Body of pancreas (tissue), 4 donors: ENCODE measurements at regions not wholly inside any gene's neighbourhood (a gene's known extent, or its start where the extent isn't known, plus 50 kb on each side); places are given as distances from the start of the nearest gene placed in this dataset.

Experiments used
- ATAC-seq: fragments of 150-250 bp; one replicate; pipeline ENCODE4 v1.9.1; 2016
- DNase-seq, 4 donors: peaks; one replicate each; pipeline ENCODE4 v3.0.0-alpha.2; 2019
- H3K27ac ChIP-seq, 4 donors: fragments of 200-600 bp; sonication (generic); 1 replicate in 3 of 4; 2 replicates in 1 of 4; pipeline versions ENCODE4 v1.5.1 to v1.6.1; 2016 to 2019; ENCODE audit warnings: mild to moderate bottlenecking in 1 of 4, mixed read lengths in 1 of 4, moderate library complexity in 1 of 4
- H3K27me3 ChIP-seq, 2 donors: fragments of 200-600 bp; sonication (generic); one replicate each; pipeline ENCODE4 v1.6.0; 2016; ENCODE audit warnings: mild to moderate bottlenecking in 1 of 2
- H3K36me3 ChIP-seq, 2 donors: fragments of 200-600 bp; sonication (generic); replicated peaks in 1 of 2; 2 replicates each; pipeline ENCODE4 v1.5.1; 2016; ENCODE audit warnings: low read depth in 2 of 2; ENCODE audit not compliant: insufficient read depth in 1 of 2
- H3K4me1 ChIP-seq: fragments of 200-600 bp; sonication (generic); one replicate; pipeline ENCODE4 v1.6.0; 2016
- H3K4me3 ChIP-seq, 2 donors: fragments of 200-600 bp; sonication (generic); 1 replicate in 1 of 2; 2 replicates in 1 of 2; pipeline ENCODE4 v1.5.1; 2016 to 2019
- H3K9me3 ChIP-seq, 3 donors: fragments of 200-600 bp; sonication (generic); 1 replicate in 2 of 3; 2 replicates in 1 of 3; pipeline ENCODE4 v1.5.1; 2016
- CTCF ChIP-seq, 7 experiments: fragments of 450-650 bp in 4 of 7; fragments of 200-600 bp in 3 of 7; sonication (generic) in 3 of 7; IDR thresholded peaks; one replicate each; pipeline ENCODE4 v1.5.1; 2016 to 2019; ENCODE audit warnings: antibody characterized with exemption in 7 of 7
- POLR2A ChIP-seq, 3 donors: fragments of 450-650 bp; IDR thresholded peaks; one replicate each; pipeline ENCODE4 v1.6.1; 2016; ENCODE audit warnings: antibody characterized with exemption in 3 of 3, mild to moderate bottlenecking in 2 of 3
- WGBS, 2 donors: methylation state at CpG; one replicate each; pipeline ENCODE4 v1.1.5; 2017; 5-methylcytosine and 5-hydroxymethylcytosine counted together
- intact Hi-C: fragments of 100-400 bp; cut with DNase I; formaldehyde crosslinking; loops from one replicate; pipeline ENCODE4 v1.15.1; 2023

DNA sequence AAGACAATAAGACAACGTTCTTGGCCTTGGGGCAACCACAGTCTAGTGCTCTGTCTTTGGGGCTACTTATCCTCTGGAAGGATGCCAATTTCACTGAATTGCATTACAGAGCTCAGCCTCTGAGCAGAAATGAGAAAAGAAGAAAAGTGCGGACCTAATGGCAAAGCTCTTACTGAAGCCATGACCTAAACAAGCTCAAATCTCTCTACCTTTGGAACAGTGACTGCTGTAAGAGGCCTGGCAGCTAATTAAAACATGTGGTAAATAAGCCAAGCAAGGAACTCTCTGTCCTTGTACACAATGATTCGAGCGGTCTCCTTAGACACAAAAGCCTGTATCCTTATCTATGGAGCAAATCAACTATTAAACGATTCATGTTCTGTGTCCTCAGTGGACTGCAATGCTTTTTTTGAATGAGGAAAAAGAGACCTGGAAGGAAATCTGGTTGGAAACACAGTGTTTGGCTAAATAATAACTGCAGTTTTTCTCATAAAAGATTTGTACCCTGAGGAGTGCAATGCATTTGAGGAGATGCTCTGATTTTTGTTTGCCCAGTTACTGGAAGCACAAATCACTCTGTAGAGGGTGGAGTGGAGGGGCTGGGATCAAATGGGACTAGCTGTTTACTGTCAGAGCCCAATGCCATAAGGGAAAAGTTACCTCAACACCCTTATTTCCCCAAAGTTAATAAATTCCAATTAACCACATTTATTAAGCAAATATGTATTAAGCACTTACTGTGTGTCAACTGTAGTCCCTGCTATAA, 113.9 kb downstream of the NDUFA12 start:
- 68 to 74% methylated on average over 5 of the region's 5 CpGs for WGBS, 2 donors
- no peaks in the 10 kb centered on the region for H3K27me3 ChIP-seq
- ATAC-seq (no peak), DNase-seq (no peak)
- H3K36me3 ChIP-seq: no peaks in the 10 kb centered on the region
- intact Hi-C loops: no loop called here
- TF ChIP-seq CTCF (IDR thresholded peaks at IDR 0.05): no peak
- TF ChIP-seq POLR2A (IDR thresholded peaks at IDR 0.05): no peak
- H3K9me3 ChIP-seq: no peaks in the 10 kb centered on the region
- no peaks in the 10 kb centered on the region for H3K4me1 ChIP-seq
- H3K4me3 ChIP-seq: no peak overlapping the region
- H3K27ac ChIP-seq: no peak overlapping the region

- peaks cover 8% of the 10 kb centered on the region for H3K4me1 ChIP-seq
- H3K27me3 ChIP-seq: peaks cover 0 to 5% of the 10 kb centered on the region in 2 donors
- TF ChIP-seq POLR2A (IDR thresholded peaks at IDR 0.05): no peak
- TF ChIP-seq CTCF (IDR thresholded peaks at IDR 0.05): no peak
- intact Hi-C loops: no loop called here
- no peak overlapping the region for H3K4me3 ChIP-seq
- 35 to 44% methylated on average over 5 of the region's 5 CpGs for WGBS, 2 donors
- H3K36me3 ChIP-seq: no peaks in the 10 kb centered on the region
- no peaks in the 10 kb centered on the region for H3K9me3 ChIP-seq
- ATAC-seq (no peak), DNase-seq (no peak)
- H3K27ac ChIP-seq: no peak overlapping the region
These were observed 124.0 kb downstream of the NDUFA12 start for GRCh38 chr12:94879542-94879941.

- no peak for DNase-seq
- H3K36me3 ChIP-seq: no peaks in the 10 kb centered on the region
- 12 to 22% methylated on average over 5 of the region's 5 CpGs for WGBS, 2 donors
- TF ChIP-seq POLR2A (IDR thresholded peaks at IDR 0.05) (no peak), CTCF (IDR thresholded peaks at IDR 0.05) (peak in 4 of 7 experiments; percentile 13 to 36 (median 32))
- H3K4me1 ChIP-seq: peaks cover 32% of the 10 kb centered on the region
- intact Hi-C loops: no loop called here
- H3K27ac ChIP-seq: no peak overlapping the region
- H3K9me3 ChIP-seq: no peaks in the 10 kb centered on the region
- peaks cover 0 to 29% of the 10 kb centered on the region in 2 donors for H3K27me3 ChIP-seq
- no peak for ATAC-seq
- H3K4me3 ChIP-seq: no peak overlapping the region
These were observed 128.0 kb downstream of the NDUFA12 start for GRCh38 chr12:94875525-94875924.

DNA sequence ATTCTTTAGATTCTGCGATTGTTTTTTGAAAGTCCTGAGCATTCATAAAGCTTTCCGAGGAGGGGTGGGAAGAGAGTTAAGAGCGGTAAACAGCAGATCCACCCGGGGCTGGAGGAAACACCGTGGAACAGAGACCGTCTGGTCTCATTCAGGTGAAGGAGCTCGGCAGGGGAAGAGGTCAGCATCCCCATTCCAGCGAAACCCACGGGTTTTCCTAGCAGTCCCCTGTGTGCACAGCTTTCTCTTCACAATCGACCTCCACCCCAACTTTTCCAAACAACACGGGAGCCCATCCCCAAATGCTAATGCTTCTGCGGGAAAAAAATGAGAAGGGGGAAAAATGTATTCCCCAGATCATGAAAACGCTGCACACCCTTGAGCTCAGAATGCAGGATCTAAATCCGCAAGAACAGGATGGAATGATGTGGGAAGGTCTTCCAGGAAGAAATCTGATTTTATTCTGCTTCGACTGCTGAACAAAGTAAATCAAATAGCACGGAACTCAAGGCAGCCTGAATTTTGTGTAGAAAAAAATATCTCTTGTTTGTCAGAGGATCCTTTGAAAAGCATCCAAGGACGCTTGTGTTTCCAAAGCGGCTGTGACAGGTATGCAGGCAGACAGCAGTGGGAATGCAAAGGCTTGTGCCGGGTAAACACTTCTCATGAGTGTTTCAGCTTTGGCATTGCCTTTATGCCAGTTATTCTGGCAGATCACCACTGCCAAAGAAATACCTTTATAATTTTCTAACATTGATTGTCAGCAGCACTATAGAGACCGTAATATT, 128.8 kb downstream of the NDUFA12 start:
- 6 to 7% methylated on average over 20 of the region's 20 CpGs for WGBS, 2 donors
- intact Hi-C loops: no loop called here
- H3K36me3 ChIP-seq: no peaks in the 10 kb centered on the region
- H3K27ac ChIP-seq: no peak overlapping the region
- TF ChIP-seq CTCF (IDR thresholded peaks at IDR 0.05): no peak
- TF ChIP-seq POLR2A (IDR thresholded peaks at IDR 0.05): no peak
- DNase-seq: peak in 1 of 4 donors; percentile 7
- no peaks in the 10 kb centered on the region for H3K9me3 ChIP-seq
- peaks cover 0 to 29% of the 10 kb centered on the region in 2 donors for H3K27me3 ChIP-seq
- ATAC-seq: no peak
- H3K4me3 ChIP-seq: no peak overlapping the region
- H3K4me1 ChIP-seq: peaks cover 32% of the 10 kb centered on the region
